Neural progenitor cell (in vitro differentiated cells): ENCODE measurements at regions not wholly inside any gene's neighbourhood (a gene's known extent, or its start where the extent isn't known, plus 50 kb on each side); places are given as distances from the start of the nearest gene placed in this dataset.

Experiments used
- DNase-seq: peaks from one replicate; pipeline ENCODE4 v3.0.0-alpha.2; 2016; ENCODE audit warnings: low spot score
- H2AFZ ChIP-seq: fragments of 200-600 bp; sonication (generic); replicated peaks from 2 replicates; pipeline ENCODE4 v1.6.1; 2016; ENCODE audit warnings: antibody characterized with exemption
- H3F3A ChIP-seq: fragments of 200-600 bp; sonication (generic); 2 replicates; pipeline ENCODE4 v1.6.1; 2016; ENCODE audit warnings: antibody characterized with exemption, low read depth
- H3K27ac ChIP-seq: fragments of 200-600 bp; sonication (generic); 2 replicates; pipeline ENCODE4 v1.5.1; 2016; ENCODE audit warnings: mild to moderate bottlenecking
- H3K27me3 ChIP-seq: fragments of 200-600 bp; sonication (generic); 2 replicates; pipeline ENCODE4 v1.6.1; 2016; ENCODE audit warnings: mild to moderate bottlenecking, moderate library complexity
- H3K36me3 ChIP-seq: fragments of 200-600 bp; sonication (generic); 2 replicates; pipeline ENCODE4 v1.5.1; 2016
- H3K4me1 ChIP-seq: fragments of 200-600 bp; sonication (generic); 2 replicates; pipeline ENCODE4 v1.6.1; 2016; ENCODE audit warnings: mixed run types
- H3K4me2 ChIP-seq: fragments of 200-600 bp; sonication (generic); 2 replicates; pipeline ENCODE4 v1.6.1; 2016
- H3K4me3 ChIP-seq: fragments of 200-600 bp; sonication (generic); 2 replicates; pipeline ENCODE4 v1.5.1; 2016
- H3K79me2 ChIP-seq: fragments of 200-600 bp; sonication (generic); 2 replicates; pipeline ENCODE4 v1.6.1; 2016; ENCODE audit warnings: low read depth
- H3K9ac ChIP-seq: fragments of 200-600 bp; sonication (generic); 2 replicates; pipeline ENCODE4 v1.6.1; 2016
- H3K9me3 ChIP-seq: fragments of 200-600 bp; sonication (generic); 2 replicates; pipeline ENCODE4 v1.5.1; 2016; ENCODE audit warnings: low read depth
- H4K20me1 ChIP-seq: fragments of 200-600 bp; sonication (generic); 2 replicates; pipeline ENCODE4 v1.6.1; 2016; ENCODE audit warnings: low read depth
- H3K27ac Mint-ChIP-seq: 3 replicates; pipeline ENCODE4 v1.8.0; 2021; ENCODE audit warnings: mixed read lengths
- H3K27me3 Mint-ChIP-seq: 2 replicates; pipeline ENCODE4 v1.8.0; 2022; ENCODE audit warnings: low read depth, mild to moderate bottlenecking, inconsistent platforms, moderate library complexity, mixed read lengths; ENCODE audit not compliant: insufficient read depth
- H3K36me3 Mint-ChIP-seq: 3 replicates; pipeline ENCODE4 v1.8.0; 2021; ENCODE audit warnings: mixed read lengths
- H3K4me1 Mint-ChIP-seq: 3 replicates; pipeline ENCODE4 v1.8.0; 2021; ENCODE audit warnings: mixed read lengths
- H3K4me3 Mint-ChIP-seq: 3 replicates; pipeline ENCODE4 v1.8.0; 2021; ENCODE audit warnings: mild to moderate bottlenecking, moderate library complexity, mixed read lengths
- H3K9me3 Mint-ChIP-seq: 3 replicates; pipeline ENCODE4 v1.8.0; 2020; ENCODE audit warnings: mixed read lengths
- CTCF ChIP-seq: fragments of 200-600 bp; sonication (generic); IDR thresholded peaks from 2 replicates; pipeline ENCODE4 v1.5.1; 2017; ENCODE audit warnings: antibody characterized with exemption, mild to moderate bottlenecking
- EZH2 ChIP-seq: fragments of 200-600 bp; sonication (generic); IDR thresholded peaks from 2 replicates; pipeline ENCODE4 v1.6.1; 2017; ENCODE audit warnings: antibody characterized with exemption, mild to moderate bottlenecking, moderate library complexity
- EZH2phosphoT487 ChIP-seq: fragments of 200-600 bp; sonication (generic); IDR thresholded peaks from 2 replicates; pipeline ENCODE4 v1.6.1; 2017; ENCODE audit warnings: antibody characterized with exemption

- Histone ChIP-seq H3K9me3 (no peaks in the 10 kb centered on the region), H3K79me2 (no peaks in the 10 kb centered on the region), H4K20me1 (no peaks in the 10 kb centered on the region), H3K27me3 (no peaks in the 10 kb centered on the region), H3K4me1 (no peaks in the 10 kb centered on the region), H3K4me3 (no peak overlapping the region), H3K4me2 (no peak overlapping the region), H3K27ac (no peak overlapping the region), H3K9ac (no peak overlapping the region), H3F3A (no peaks in the 10 kb centered on the region), H2AFZ (no peak overlapping the region), H3K36me3 (no peaks in the 10 kb centered on the region)
- Mint-ChIP-seq H3K27ac (no peak overlapping the region), H3K4me1 (peaks cover 7% of the 10 kb centered on the region), H3K27me3 (peaks cover 6% of the 10 kb centered on the region), H3K4me3 (no peak overlapping the region), H3K9me3 (peaks cover 2% of the 10 kb centered on the region), H3K36me3 (no peaks in the 10 kb centered on the region)
- no peak for DNase-seq
- TF ChIP-seq CTCF (no peak), EZH2 (no peak), EZH2phosphoT487 (no peak)
These were observed 637.2 kb upstream of the ZEB2 start for GRCh38 chr2:145157036-145157675.

GRCh38 chr2:145156199-145156598 is 636.3 kb upstream of the ZEB2 start:
- Histone ChIP-seq H3K4me3 (no peak overlapping the region), H3K27ac (no peak overlapping the region), H2AFZ (no peak overlapping the region), H3K27me3 (no peaks in the 10 kb centered on the region), H4K20me1 (no peaks in the 10 kb centered on the region), H3K9me3 (no peaks in the 10 kb centered on the region), H3K79me2 (no peaks in the 10 kb centered on the region), H3K4me2 (no peak overlapping the region), H3K4me1 (no peaks in the 10 kb centered on the region), H3F3A (no peaks in the 10 kb centered on the region), H3K9ac (no peak overlapping the region), H3K36me3 (no peaks in the 10 kb centered on the region)
- peaks cover 7% of the 10 kb centered on the region for H3K4me1 Mint-ChIP-seq
- no peak for DNase-seq
- H3K36me3 Mint-ChIP-seq: no peaks in the 10 kb centered on the region
- TF ChIP-seq EZH2phosphoT487 (no peak), CTCF (no peak), EZH2 (no peak)
- peaks cover 6% of the 10 kb centered on the region for H3K27me3 Mint-ChIP-seq
- peaks cover 2% of the 10 kb centered on the region for H3K9me3 Mint-ChIP-seq
- H3K4me3 Mint-ChIP-seq: no peak overlapping the region
- H3K27ac Mint-ChIP-seq: no peak overlapping the region

- Mint-ChIP-seq H3K27ac (no peak overlapping the region), H3K9me3 (peaks cover 2% of the 10 kb centered on the region), H3K27me3 (peaks cover 3% of the 10 kb centered on the region), H3K4me3 (no peak overlapping the region), H3K4me1 (peaks cover 7% of the 10 kb centered on the region), H3K36me3 (no peaks in the 10 kb centered on the region)
- H3K27me3 ChIP-seq: no peaks in the 10 kb centered on the region
- H3K36me3 ChIP-seq: no peaks in the 10 kb centered on the region
- H4K20me1 ChIP-seq: no peaks in the 10 kb centered on the region
- no peak overlapping the region for H3K9ac ChIP-seq
- no peak overlapping the region for H3K4me2 ChIP-seq
- H3K79me2 ChIP-seq: no peaks in the 10 kb centered on the region
- DNase-seq: no peak
- no peaks in the 10 kb centered on the region for H3F3A ChIP-seq
- no peak overlapping the region for H3K27ac ChIP-seq
- no peak overlapping the region for H3K4me3 ChIP-seq
- H3K4me1 ChIP-seq: no peaks in the 10 kb centered on the region
- H2AFZ ChIP-seq: no peak overlapping the region
- TF ChIP-seq EZH2phosphoT487: no peak
- no peak for TF ChIP-seq EZH2
- no peak for TF ChIP-seq CTCF
- H3K9me3 ChIP-seq: no peaks in the 10 kb centered on the region
These were observed 635.3 kb upstream of the ZEB2 start for GRCh38 chr2:145155196-145155595.
